ENCODE measurements at regions not wholly inside any gene's neighbourhood (a gene's known extent, or its start where the extent isn't known, plus 50 kb on each side); places are given as distances from the start of the nearest gene placed in this dataset.

DNA sequence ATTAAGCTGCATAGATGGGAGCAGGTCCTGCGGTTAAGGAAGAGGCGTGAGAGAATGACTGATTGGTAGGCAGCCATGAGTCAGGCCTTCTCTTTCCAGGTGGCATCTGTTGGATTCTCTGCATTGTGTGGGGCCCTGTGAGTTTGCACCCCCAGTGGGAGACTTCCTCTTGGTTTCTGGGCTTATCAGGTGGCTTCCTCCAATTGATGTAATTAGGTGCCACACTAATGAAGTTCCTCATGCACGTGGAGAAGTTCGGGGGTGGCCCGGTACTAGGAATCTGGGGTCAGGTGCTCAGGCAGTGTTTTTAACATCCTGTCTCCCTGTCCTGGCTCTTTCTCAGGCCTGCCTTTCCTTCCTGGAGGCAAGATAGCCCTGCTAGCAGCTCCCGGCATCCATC lies 765.1 kb upstream of the TMEM132C start:
- TF ChIP-seq, protein P1, sequence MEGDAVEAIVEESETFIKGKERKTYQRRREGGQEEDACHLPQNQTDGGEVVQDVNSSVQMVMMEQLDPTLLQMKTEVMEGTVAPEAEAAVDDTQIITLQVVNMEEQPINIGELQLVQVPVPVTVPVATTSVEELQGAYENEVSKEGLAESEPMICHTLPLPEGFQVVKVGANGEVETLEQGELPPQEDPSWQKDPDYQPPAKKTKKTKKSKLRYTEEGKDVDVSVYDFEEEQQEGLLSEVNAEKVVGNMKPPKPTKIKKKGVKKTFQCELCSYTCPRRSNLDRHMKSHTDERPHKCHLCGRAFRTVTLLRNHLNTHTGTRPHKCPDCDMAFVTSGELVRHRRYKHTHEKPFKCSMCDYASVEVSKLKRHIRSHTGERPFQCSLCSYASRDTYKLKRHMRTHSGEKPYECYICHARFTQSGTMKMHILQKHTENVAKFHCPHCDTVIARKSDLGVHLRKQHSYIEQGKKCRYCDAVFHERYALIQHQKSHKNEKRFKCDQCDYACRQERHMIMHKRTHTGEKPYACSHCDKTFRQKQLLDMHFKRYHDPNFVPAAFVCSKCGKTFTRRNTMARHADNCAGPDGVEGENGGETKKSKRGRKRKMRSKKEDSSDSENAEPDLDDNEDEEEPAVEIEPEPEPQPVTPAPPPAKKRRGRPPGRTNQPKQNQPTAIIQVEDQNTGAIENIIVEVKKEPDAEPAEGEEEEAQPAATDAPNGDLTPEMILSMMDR (conservative IDR thresholded peaks at IDR 0.05; ENCODE audit: low read length) = no peak
- TF ChIP-seq EZH2phosphoT487 (IDR thresholded peaks at IDR 0.05; ENCODE audit: borderline replicate concordance, low read depth, low read length) = no peak
